ENCODE measurements at regions not wholly inside any gene's neighbourhood (a gene's known extent, or its start where the extent isn't known, plus 50 kb on each side); places are given as distances from the start of the nearest gene placed in this dataset.

- TF ChIP-seq GATA2 (IDR thresholded peaks at IDR 0.05; ENCODE audit: low read depth, low read length) = no peak
- TF ChIP-seq GATA3 (IDR thresholded peaks at IDR 0.05; ENCODE audit: low read depth, low read length) = no peak
Observed at GRCh38 chr12:75728826-75729225, 217.4 kb upstream of the KRR1 start.

GRCh38 chr12:75727577-75727976, 216.2 kb upstream of the KRR1 start:
- TF ChIP-seq GATA2 (IDR thresholded peaks at IDR 0.05; ENCODE audit: low read depth, low read length) (no peak), GATA3 (IDR thresholded peaks at IDR 0.05; ENCODE audit: low read depth, low read length) (no peak)

GRCh38 chr12:75725521-75726111, 214.2 kb upstream of the KRR1 start:
- TF ChIP-seq GATA2 (IDR thresholded peaks at IDR 0.05; ENCODE audit: low read depth, low read length) (no peak), GATA3 (IDR thresholded peaks at IDR 0.05; ENCODE audit: low read depth, low read length) (no peak)

- TF ChIP-seq GATA3 (IDR thresholded peaks at IDR 0.05; ENCODE audit: low read depth, low read length) = no peak
- TF ChIP-seq GATA2 (IDR thresholded peaks at IDR 0.05; ENCODE audit: low read depth, low read length) = no peak
Observed at GRCh38 chr12:75724928-75725312, 213.5 kb upstream of the KRR1 start.

- TF ChIP-seq GATA3 (IDR thresholded peaks at IDR 0.05; ENCODE audit: low read depth, low read length) = no peak
- no peak for TF ChIP-seq GATA2 (IDR thresholded peaks at IDR 0.05; ENCODE audit: low read depth, low read length)
Observed at GRCh38 chr12:75724307-75724927, 213.0 kb upstream of the KRR1 start.

- no peak for TF ChIP-seq GATA2 (IDR thresholded peaks at IDR 0.05; ENCODE audit: low read depth, low read length)
- TF ChIP-seq GATA3 (IDR thresholded peaks at IDR 0.05; ENCODE audit: low read depth, low read length) = no peak
Observed at GRCh38 chr12:75722714-75723200, 211.3 kb upstream of the KRR1 start.

GRCh38 chr12:75721796-75722195, 210.4 kb upstream of the KRR1 start:
- TF ChIP-seq GATA2 (IDR thresholded peaks at IDR 0.05; ENCODE audit: low read depth, low read length) (no peak), GATA3 (IDR thresholded peaks at IDR 0.05; ENCODE audit: low read depth, low read length) (no peak)

- no peak for TF ChIP-seq GATA3 (IDR thresholded peaks at IDR 0.05; ENCODE audit: low read depth, low read length)
- peak; percentile 80 for TF ChIP-seq GATA2 (IDR thresholded peaks at IDR 0.05; ENCODE audit: low read depth, low read length)
Observed at GRCh38 chr12:75720812-75721641, 209.6 kb upstream of the KRR1 start.

GRCh38 chr12:75717902-75718301, 206.5 kb upstream of the KRR1 start:
- TF ChIP-seq GATA2 (IDR thresholded peaks at IDR 0.05; ENCODE audit: low read depth, low read length) (no peak), GATA3 (IDR thresholded peaks at IDR 0.05; ENCODE audit: low read depth, low read length) (no peak)

- TF ChIP-seq GATA2 (IDR thresholded peaks at IDR 0.05; ENCODE audit: low read depth, low read length) (no peak), GATA3 (IDR thresholded peaks at IDR 0.05; ENCODE audit: low read depth, low read length) (no peak)
Observed at GRCh38 chr12:75716291-75717025, 205.0 kb upstream of the KRR1 start.

- TF ChIP-seq GATA3 (IDR thresholded peaks at IDR 0.05; ENCODE audit: low read depth, low read length) = no peak
- no peak for TF ChIP-seq GATA2 (IDR thresholded peaks at IDR 0.05; ENCODE audit: low read depth, low read length)
Observed at GRCh38 chr12:75715682-75716081, 204.3 kb upstream of the KRR1 start.

- TF ChIP-seq GATA3 (IDR thresholded peaks at IDR 0.05; ENCODE audit: low read depth, low read length) (no peak), GATA2 (IDR thresholded peaks at IDR 0.05; ENCODE audit: low read depth, low read length) (no peak)
Observed at GRCh38 chr12:75715323-75715644, 203.9 kb upstream of the KRR1 start.

GRCh38 chr12:75714462-75715322, 203.3 kb upstream of the KRR1 start:
- TF ChIP-seq GATA3 (IDR thresholded peaks at IDR 0.05; ENCODE audit: low read depth, low read length) (no peak), GATA2 (IDR thresholded peaks at IDR 0.05; ENCODE audit: low read depth, low read length) (no peak)

Data from SH-SY5Y (cell line).